HepG2 (cell line): ENCODE measurements at regions not wholly inside any gene's neighbourhood (a gene's known extent, or its start where the extent isn't known, plus 50 kb on each side); places are given as distances from the start of the nearest gene placed in this dataset.

Experiments
- ATAC-seq: fragments of 200-7000 bp; cut with Tn5 transposase; 3 replicates; pipeline ENCODE4 v1.9.1; 2020; ENCODE audit warnings: mild to moderate bottlenecking, moderate library complexity
- BruUV-seq: library from RNA; stranded (reverse); fragments of 400-500 nt; replicated peaks from 2 replicates; lab custom pipeline; 2021; lab: Mats Ljungman, UMichigan
- CTCF ChIA-PET: fragments of 300-600 bp; formaldehyde crosslinking; extraction: SDS; loops from one replicate; lab custom pipeline; 2021; ENCODE audit warnings: low total read pairs, inconsistent platforms, low intra/inter-chr PET ratio; lab: Yijun Ruan, JAX
- POLR2A ChIA-PET: fragments of 350-600 bp; sonication (Branson Sonifier 250); formaldehyde crosslinking; loops from one replicate; lab custom pipeline; 2020; ENCODE audit warnings: antibody characterized with exemption, inconsistent platforms; lab: Yijun Ruan, JAX
- DNase-seq: peaks from one replicate; pipeline ENCODE4 v3.0.0-alpha.2; 2015; ENCODE audit warnings: low spot score
- FAIRE-seq: peaks from 3 replicates; lab custom pipeline; 2011; peaks lifted over from hg19 to GRCh38; lab: Jason Lieb, UNC
- H2AFZ ChIP-seq: one replicate; pipeline ENCODE4 v1.6.1; 2011; ENCODE audit warnings: low read length, inconsistent platforms
- H3K27ac ChIP-seq: fragments of 300-600 bp; 3 replicates; pipeline ENCODE4 v1.8.0; 2011; ENCODE audit warnings: mixed run types, mild to moderate bottlenecking, mixed read lengths, low read length, inconsistent platforms; ENCODE audit not compliant: insufficient read depth; ENCODE audit errors: extremely low read length
- H3K27me3 ChIP-seq, 2 experiments: fragments of 200-600 bp in 1 of 2; 2 replicates in 1 of 2; 3 replicates in 1 of 2; pipeline versions ENCODE4 v1.6.0 to v1.8.0; 2011; ENCODE audit warnings: low read length in 2 of 2, mild to moderate bottlenecking in 2 of 2, moderate library complexity in 2 of 2, inconsistent platforms in 1 of 2; ENCODE audit not compliant: insufficient read depth in 2 of 2, control insufficient read depth in 1 of 2
- H3K36me3 ChIP-seq, 2 experiments: fragments of 200-600 bp in 1 of 2; replicated peaks in 1 of 2; 2 replicates in 1 of 2; 3 replicates in 1 of 2; pipeline versions ENCODE4 v1.5.1 to v1.8.0; 2011; ENCODE audit warnings: low read length in 2 of 2, inconsistent platforms in 1 of 2; ENCODE audit not compliant: insufficient read depth in 2 of 2, control insufficient read depth in 1 of 2
- H3K4me1 ChIP-seq: 2 replicates; pipeline ENCODE4 v1.5.1; 2012; ENCODE audit warnings: low read length, inconsistent platforms; ENCODE audit not compliant: insufficient read depth
- H3K4me2 ChIP-seq: 2 replicates; pipeline ENCODE4 v1.6.0; 2011; ENCODE audit warnings: low read depth, low read length, inconsistent platforms
- H3K4me3 ChIP-seq, 3 experiments: fragments of 200-600 bp in 1 of 3; sonication (generic), shearing (Covaris generic) in 1 of 3; replicated peaks in 1 of 3; 2 replicates each; pipeline ENCODE4 v1.5.1; 2011 to 2016; ENCODE audit warnings: low read length in 3 of 3, inconsistent platforms in 2 of 3, low read depth in 2 of 3, mild to moderate bottlenecking in 2 of 3, control low read depth in 1 of 3, mixed read lengths in 1 of 3; ENCODE audit not compliant: insufficient read depth in 1 of 3
- H3K79me2 ChIP-seq: one replicate; pipeline ENCODE4 v1.6.1; 2011; ENCODE audit warnings: low read length, inconsistent platforms; ENCODE audit not compliant: insufficient read depth
- H3K9ac ChIP-seq: 2 replicates; pipeline ENCODE4 v1.6.0; 2011; ENCODE audit warnings: mild to moderate bottlenecking, low read depth, low read length, inconsistent platforms; ENCODE audit not compliant: insufficient read depth
- H3K9me3 ChIP-seq: 2 replicates; pipeline ENCODE4 v1.5.1; 2012; ENCODE audit warnings: mild to moderate bottlenecking, low read length
- H4K20me1 ChIP-seq: 2 replicates; pipeline ENCODE4 v1.6.0; 2011; ENCODE audit warnings: inconsistent platforms, mild to moderate bottlenecking, low read length, moderate library complexity; ENCODE audit not compliant: insufficient read depth
- AKNA ChIP-seq: sonication (generic); formaldehyde crosslinking; IDR thresholded peaks from 2 replicates; pipeline ENCODE4 v1.4.0; 2020; ENCODE audit warnings: missing genetic modification reagents, borderline replicate concordance
- GATA4 ChIP-seq: sonication (generic); IDR thresholded peaks from 2 replicates; pipeline ENCODE4 v1.6.1; 2016; ENCODE audit warnings: antibody characterized with exemption, low read depth, borderline replicate concordance
- HBP1 ChIP-seq: IDR thresholded peaks from 2 replicates; pipeline ENCODE4 v1.6.1; 2016; ENCODE audit warnings: low read depth, control low read depth
- HNF1B ChIP-seq: sonication (generic); formaldehyde crosslinking; IDR thresholded peaks from 2 replicates; pipeline ENCODE4 v1.5.1; 2020; ENCODE audit warnings: mild to moderate bottlenecking, moderate library complexity, missing genetic modification reagents
- HOXA7 ChIP-seq: sonication (generic); formaldehyde crosslinking; IDR thresholded peaks from 2 replicates; pipeline ENCODE4 v1.8.1; 2022; ENCODE audit warnings: mild to moderate bottlenecking, missing genetic modification reagents, moderate library complexity
- NFE2 ChIP-seq: sonication (generic); formaldehyde crosslinking; IDR thresholded peaks from 2 replicates; pipeline ENCODE4 v1.4.0; 2020; ENCODE audit warnings: missing genetic modification reagents
- TBX2 ChIP-seq: sonication (generic); formaldehyde crosslinking; IDR thresholded peaks from 2 replicates; pipeline ENCODE4 v1.5.0; 2020; ENCODE audit warnings: missing genetic modification reagents, mild to moderate bottlenecking, borderline replicate concordance
- TRIM22 ChIP-seq: fragments of 450-650 bp; IDR thresholded peaks from 2 replicates; pipeline ENCODE4 v1.6.1; 2017
- ZFP36 ChIP-seq: fragments of 150-350 bp; IDR thresholded peaks from 2 replicates; pipeline ENCODE4 v1.6.1; 2018; ENCODE audit warnings: borderline replicate concordance, low read length, low read depth; ENCODE audit not compliant: partially characterized antibody
- ZNF138 ChIP-seq: sonication (generic); formaldehyde crosslinking; IDR thresholded peaks from 2 replicates; pipeline ENCODE4 v1.5.0; 2020; ENCODE audit warnings: mild to moderate bottlenecking, low read depth, missing genetic modification reagents
- ZNF232 ChIP-seq: sonication (generic); formaldehyde crosslinking; IDR thresholded peaks from 2 replicates; pipeline ENCODE4 v1.4.0; 2020; ENCODE audit warnings: missing genetic modification reagents, borderline replicate concordance
- ZNF44 ChIP-seq: sonication (generic); formaldehyde crosslinking; IDR thresholded peaks from 2 replicates; pipeline ENCODE4 v1.5.1; 2020; ENCODE audit warnings: mild to moderate bottlenecking, missing genetic modification reagents
- ZNF678 ChIP-seq: sonication (generic); formaldehyde crosslinking; IDR thresholded peaks from 2 replicates; pipeline ENCODE4 v1.4.0; 2020; ENCODE audit warnings: mild to moderate bottlenecking, missing genetic modification reagents
- ZNF773 ChIP-seq: sonication (generic); formaldehyde crosslinking; IDR thresholded peaks from 2 replicates; pipeline ENCODE4 v1.4.0; 2020; ENCODE audit warnings: missing genetic modification reagents, borderline replicate concordance
- ZSCAN20 ChIP-seq: sonication (generic); formaldehyde crosslinking; IDR thresholded peaks from 2 replicates; pipeline ENCODE4 v1.4.0; 2020; ENCODE audit warnings: missing genetic modification reagents, mild to moderate bottlenecking, borderline replicate concordance
- in situ Hi-C: cut with HindIII; loops from 2 replicates; pipeline ENCODE4 v1.10.0; 2017; ENCODE audit warnings: low pct_unique_long_range_greater_than_20kb; ENCODE audit not compliant: extremely low pct_ligation_motif_present
- intact Hi-C: fragments of 100-400 bp; cut with micrococcal nuclease; formaldehyde crosslinking; loops from one replicate; pipeline ENCODE4 v1.10.0; 2022; ENCODE audit not compliant: unreplicated experiment

GRCh38 chr2:175342085-175342484 lies 160.6 kb upstream of the ATP5MC3 start:
- Histone ChIP-seq H2AFZ (no peak overlapping the region), H3K27me3 (no peaks in the 10 kb centered on the region; a peak in 1 of 5 replicates), H3K79me2 (no peaks in the 10 kb centered on the region), H3K27ac (no peak overlapping the region), H3K36me3 (no peaks in the 10 kb centered on the region), H3K9ac (no peak overlapping the region), H3K4me3 (no peak overlapping the region), H3K4me1 (no peaks in the 10 kb centered on the region), H3K4me2 (no peak overlapping the region), H3K9me3 (peaks cover 21% of the 10 kb centered on the region), H4K20me1 (no peaks in the 10 kb centered on the region)
- POLR2A ChIA-PET, result no interaction called here
- TF ChIP-seq ZNF773 (CRISPR knock-in tag), result no peak
- no peak for TF ChIP-seq NFE2
- no peak for TF ChIP-seq HNF1B (CRISPR knock-in tag)
- no peak for TF ChIP-seq ZNF232 (CRISPR knock-in tag)
- TF ChIP-seq GATA4, result no peak
- no peak for TF ChIP-seq ZSCAN20
- TF ChIP-seq ZFP36, result no peak
- TF ChIP-seq TBX2 (CRISPR knock-in tag), result no peak
- TF ChIP-seq ZNF138 (CRISPR knock-in tag), result no peak
- no peak for TF ChIP-seq AKNA (CRISPR knock-in tag)
- no peak for TF ChIP-seq ZNF44
- TF ChIP-seq TRIM22, result no peak
- TF ChIP-seq HBP1 (CRISPR knock-in tag), result no peak
- TF ChIP-seq ZNF678 (CRISPR knock-in tag), result no peak
- no peak for TF ChIP-seq HOXA7 (CRISPR knock-in tag)
- intact Hi-C loops (no loop called here), in situ Hi-C loops (no loop called here)
- CTCF ChIA-PET, result no interaction called here
- no peak for FAIRE-seq
- no peak for ATAC-seq
- BruUV-seq, result no TSS peak
- DNase-seq, result no peak
